ENCODE measurements at regions not wholly inside any gene's neighbourhood (a gene's known extent, or its start where the extent isn't known, plus 50 kb on each side); places are given as distances from the start of the nearest gene placed in this dataset.

DNA sequence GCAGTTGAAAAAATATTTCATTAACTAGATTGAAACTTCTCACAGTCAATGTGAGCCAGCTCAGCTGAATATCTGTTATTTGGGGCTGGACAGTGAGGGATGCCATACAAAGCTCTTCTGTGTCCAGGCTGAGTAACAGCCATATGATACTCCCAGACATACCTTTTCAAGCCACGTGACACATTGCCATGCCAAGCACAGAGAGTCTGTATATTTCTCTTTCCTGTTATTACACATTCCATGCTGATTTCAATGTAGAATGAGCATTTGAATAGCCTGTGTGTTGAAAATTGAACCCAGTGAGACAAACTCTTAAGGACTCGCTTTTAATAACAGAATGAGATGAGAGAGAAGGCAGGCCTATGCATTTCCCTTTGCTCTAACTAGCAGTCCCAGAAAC is 334.7 kb upstream of the RASGRP1 start:
- no peaks in the 10 kb centered on the region for H3K27me3 ChIP-seq (ENCODE audit: control insufficient read depth in 1 of 2, insufficient read depth in 2 of 2, low read length in 2 of 2)
- Mint-ChIP-seq H3K9me3 (no peaks in the 10 kb centered on the region), H3K36me3 (ENCODE audit: low read depth) (no peaks in the 10 kb centered on the region), H3K27ac (no peak overlapping the region), H3K4me1 (ENCODE audit: low read depth) (no peaks in the 10 kb centered on the region), H3K27me3 (no peaks in the 10 kb centered on the region), H3K4me3 (no peak overlapping the region)
- ChIA-PET CTCF (interaction anchor here (0.6 kb wide), 1 partner anchor 977 kb away, joined by 3 read pairs; no protein-coding TSS in a partner anchor), POLR2A (no interaction called here)
- TF ChIP-seq, protein P1, sequence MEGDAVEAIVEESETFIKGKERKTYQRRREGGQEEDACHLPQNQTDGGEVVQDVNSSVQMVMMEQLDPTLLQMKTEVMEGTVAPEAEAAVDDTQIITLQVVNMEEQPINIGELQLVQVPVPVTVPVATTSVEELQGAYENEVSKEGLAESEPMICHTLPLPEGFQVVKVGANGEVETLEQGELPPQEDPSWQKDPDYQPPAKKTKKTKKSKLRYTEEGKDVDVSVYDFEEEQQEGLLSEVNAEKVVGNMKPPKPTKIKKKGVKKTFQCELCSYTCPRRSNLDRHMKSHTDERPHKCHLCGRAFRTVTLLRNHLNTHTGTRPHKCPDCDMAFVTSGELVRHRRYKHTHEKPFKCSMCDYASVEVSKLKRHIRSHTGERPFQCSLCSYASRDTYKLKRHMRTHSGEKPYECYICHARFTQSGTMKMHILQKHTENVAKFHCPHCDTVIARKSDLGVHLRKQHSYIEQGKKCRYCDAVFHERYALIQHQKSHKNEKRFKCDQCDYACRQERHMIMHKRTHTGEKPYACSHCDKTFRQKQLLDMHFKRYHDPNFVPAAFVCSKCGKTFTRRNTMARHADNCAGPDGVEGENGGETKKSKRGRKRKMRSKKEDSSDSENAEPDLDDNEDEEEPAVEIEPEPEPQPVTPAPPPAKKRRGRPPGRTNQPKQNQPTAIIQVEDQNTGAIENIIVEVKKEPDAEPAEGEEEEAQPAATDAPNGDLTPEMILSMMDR (IDR thresholded peaks at IDR 0.05) = no peak
- no peak for DNase-seq
- ATAC-seq (ENCODE audit: poor library complexity) = no peak
- no peaks in the 10 kb centered on the region for H3K4me1 ChIP-seq (ENCODE audit: insufficient read depth, low read length)
- no peak overlapping the region for H3K4me3 ChIP-seq (ENCODE audit: low read length)
- no peaks in the 10 kb centered on the region for H3K9me3 ChIP-seq (ENCODE audit: control insufficient read depth in 1 of 2, insufficient read depth in 1 of 2, low read length in 2 of 2)
- intact Hi-C loops (cut with DNase I, micrococcal nuclease) = no loop called here
- H3K36me3 ChIP-seq (ENCODE audit: insufficient read depth, low read length) = no peaks in the 10 kb centered on the region
- no peak overlapping the region for H3K27ac ChIP-seq (ENCODE audit: low read depth in 1 of 2, low read length in 2 of 2)

- no peak overlapping the region for H3K4me3 ChIP-seq (ENCODE audit: low read length)
- TF ChIP-seq, protein P1 (IDR thresholded peaks at IDR 0.05) = no peak
- H3K9me3 ChIP-seq (ENCODE audit: control insufficient read depth in 1 of 2, insufficient read depth in 1 of 2, low read length in 2 of 2) = no peaks in the 10 kb centered on the region
- intact Hi-C loops (cut with DNase I, micrococcal nuclease) = loop anchor here in 1 of 2 experiments (10.0 kb wide), 1 partner anchor 61 kb away; no protein-coding TSS in a partner anchor
- POLR2A ChIA-PET = no interaction called here
- H3K27ac ChIP-seq (ENCODE audit: low read depth in 1 of 2, low read length in 2 of 2) = no peak overlapping the region
- Mint-ChIP-seq H3K9me3 (peaks cover 6% of the 10 kb centered on the region), H3K27ac (no peak overlapping the region), H3K4me3 (no peak overlapping the region), H3K36me3 (ENCODE audit: low read depth) (no peaks in the 10 kb centered on the region), H3K4me1 (ENCODE audit: low read depth) (no peaks in the 10 kb centered on the region), H3K27me3 (peaks cover 10% of the 10 kb centered on the region)
- no peak for ATAC-seq (ENCODE audit: poor library complexity)
- H3K36me3 ChIP-seq (ENCODE audit: insufficient read depth, low read length) = no peaks in the 10 kb centered on the region
- H3K27me3 ChIP-seq (ENCODE audit: control insufficient read depth in 1 of 2, insufficient read depth in 2 of 2, low read length in 2 of 2) = no peaks in the 10 kb centered on the region
- CTCF ChIA-PET = no interaction called here
- DNase-seq = no peak
- no peaks in the 10 kb centered on the region for H3K4me1 ChIP-seq (ENCODE audit: insufficient read depth, low read length)
Measured at GRCh38 chr15:38904298-38904697, 339.7 kb upstream of the RASGRP1 start.

GRCh38 chr15:38905632-38906031 is 341.0 kb upstream of the RASGRP1 start:
- Histone ChIP-seq H3K27me3 (ENCODE audit: control insufficient read depth in 1 of 2, insufficient read depth in 2 of 2, low read length in 2 of 2) (no peaks in the 10 kb centered on the region), H3K4me3 (ENCODE audit: low read length) (no peak overlapping the region), H3K4me1 (ENCODE audit: insufficient read depth, low read length) (no peaks in the 10 kb centered on the region), H3K27ac (ENCODE audit: low read depth in 1 of 2, low read length in 2 of 2) (no peak overlapping the region), H3K36me3 (ENCODE audit: insufficient read depth, low read length) (no peaks in the 10 kb centered on the region), H3K9me3 (ENCODE audit: control insufficient read depth in 1 of 2, insufficient read depth in 1 of 2, low read length in 2 of 2) (no peaks in the 10 kb centered on the region)
- Mint-ChIP-seq H3K9me3 (peaks cover 6% of the 10 kb centered on the region), H3K27ac (no peak overlapping the region), H3K4me1 (ENCODE audit: low read depth) (no peaks in the 10 kb centered on the region), H3K4me3 (no peak overlapping the region), H3K36me3 (ENCODE audit: low read depth) (no peaks in the 10 kb centered on the region), H3K27me3 (peaks cover 10% of the 10 kb centered on the region)
- intact Hi-C loops (cut with DNase I, micrococcal nuclease) = loop anchor here in 1 of 2 experiments (10.0 kb wide), 1 partner anchor 59 kb away; no protein-coding TSS in a partner anchor
- ATAC-seq (ENCODE audit: poor library complexity) (no peak), DNase-seq (no peak)
- POLR2A ChIA-PET = no interaction called here
- CTCF ChIA-PET = no interaction called here
- TF ChIP-seq, protein P1 (IDR thresholded peaks at IDR 0.05) = no peak

Measured in CD4-positive, alpha-beta T cell (primary cell).